Liver (tissue), 3 donors: ENCODE measurements at regions not wholly inside any gene's neighbourhood (a gene's known extent, or its start where the extent isn't known, plus 50 kb on each side); places are given as distances from the start of the nearest gene placed in this dataset.

ENCODE experiments used
- GABPA ChIP-seq, 2 donors: IDR thresholded peaks in 1 of 2; conservative IDR thresholded peaks in 1 of 2; 2 replicates each; pipeline ENCODE4 v1.6.1; 2016; ENCODE audit warnings: antibody characterized with exemption in 2 of 2, mild to moderate bottlenecking in 1 of 2, moderate library complexity in 1 of 2
- RAD21 ChIP-seq, 2 donors: IDR thresholded peaks; 2 replicates each; pipeline ENCODE4 v1.6.1; 2016; ENCODE audit warnings: antibody characterized with exemption in 2 of 2, mild to moderate bottlenecking in 2 of 2
- RXRA ChIP-seq, 2 donors: IDR thresholded peaks; 2 replicates each; pipeline ENCODE4 v1.6.1; 2017 to 2018; ENCODE audit warnings: antibody characterized with exemption in 2 of 2, mild to moderate bottlenecking in 1 of 2
- TAF1 ChIP-seq: conservative IDR thresholded peaks from 2 replicates; pipeline ENCODE4 v1.6.1; 2016; ENCODE audit warnings: antibody characterized with exemption, mild to moderate bottlenecking
- TF ChIP-seq, protein P1 (sequence below): fragments of 150-350 bp; IDR thresholded peaks from 2 replicates; pipeline ENCODE4 v1.5.1; 2017; ENCODE audit warnings: improper control_type of control experiment, low read depth, low read length; ENCODE audit not compliant: missing input control
- TF ChIP-seq, protein P2 (sequence below): IDR thresholded peaks from 2 replicates; pipeline ENCODE4 v1.6.1; 2016; ENCODE audit warnings: antibody characterized with exemption
- TF ChIP-seq, protein P3 (sequence below): IDR thresholded peaks from 2 replicates; pipeline ENCODE4 v1.6.1; 2016; ENCODE audit warnings: antibody characterized with exemption, mild to moderate bottlenecking
- donor health status: healthy.
- donor health status: healthy.

GRCh38 chr4:81282131-81282530 is 67.1 kb upstream of the PRKG2 start:
- TF ChIP-seq, protein P1, sequence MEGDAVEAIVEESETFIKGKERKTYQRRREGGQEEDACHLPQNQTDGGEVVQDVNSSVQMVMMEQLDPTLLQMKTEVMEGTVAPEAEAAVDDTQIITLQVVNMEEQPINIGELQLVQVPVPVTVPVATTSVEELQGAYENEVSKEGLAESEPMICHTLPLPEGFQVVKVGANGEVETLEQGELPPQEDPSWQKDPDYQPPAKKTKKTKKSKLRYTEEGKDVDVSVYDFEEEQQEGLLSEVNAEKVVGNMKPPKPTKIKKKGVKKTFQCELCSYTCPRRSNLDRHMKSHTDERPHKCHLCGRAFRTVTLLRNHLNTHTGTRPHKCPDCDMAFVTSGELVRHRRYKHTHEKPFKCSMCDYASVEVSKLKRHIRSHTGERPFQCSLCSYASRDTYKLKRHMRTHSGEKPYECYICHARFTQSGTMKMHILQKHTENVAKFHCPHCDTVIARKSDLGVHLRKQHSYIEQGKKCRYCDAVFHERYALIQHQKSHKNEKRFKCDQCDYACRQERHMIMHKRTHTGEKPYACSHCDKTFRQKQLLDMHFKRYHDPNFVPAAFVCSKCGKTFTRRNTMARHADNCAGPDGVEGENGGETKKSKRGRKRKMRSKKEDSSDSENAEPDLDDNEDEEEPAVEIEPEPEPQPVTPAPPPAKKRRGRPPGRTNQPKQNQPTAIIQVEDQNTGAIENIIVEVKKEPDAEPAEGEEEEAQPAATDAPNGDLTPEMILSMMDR = no peak
- TF ChIP-seq, protein P2, sequence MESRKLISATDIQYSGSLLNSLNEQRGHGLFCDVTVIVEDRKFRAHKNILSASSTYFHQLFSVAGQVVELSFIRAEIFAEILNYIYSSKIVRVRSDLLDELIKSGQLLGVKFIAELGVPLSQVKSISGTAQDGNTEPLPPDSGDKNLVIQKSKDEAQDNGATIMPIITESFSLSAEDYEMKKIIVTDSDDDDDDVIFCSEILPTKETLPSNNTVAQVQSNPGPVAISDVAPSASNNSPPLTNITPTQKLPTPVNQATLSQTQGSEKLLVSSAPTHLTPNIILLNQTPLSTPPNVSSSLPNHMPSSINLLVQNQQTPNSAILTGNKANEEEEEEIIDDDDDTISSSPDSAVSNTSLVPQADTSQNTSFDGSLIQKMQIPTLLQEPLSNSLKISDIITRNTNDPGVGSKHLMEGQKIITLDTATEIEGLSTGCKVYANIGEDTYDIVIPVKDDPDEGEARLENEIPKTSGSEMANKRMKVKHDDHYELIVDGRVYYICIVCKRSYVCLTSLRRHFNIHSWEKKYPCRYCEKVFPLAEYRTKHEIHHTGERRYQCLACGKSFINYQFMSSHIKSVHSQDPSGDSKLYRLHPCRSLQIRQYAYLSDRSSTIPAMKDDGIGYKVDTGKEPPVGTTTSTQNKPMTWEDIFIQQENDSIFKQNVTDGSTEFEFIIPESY = no peak
- TF ChIP-seq RAD21 (IDR thresholded peaks at IDR 0.05) (no peak), GABPA (IDR thresholded peaks at IDR 0.05 in 1 of 2, conservative IDR thresholded peaks at IDR 0.05 in 1 of 2) (no peak), RXRA (IDR thresholded peaks at IDR 0.05) (no peak), TAF1 (no peak)
- TF ChIP-seq, protein P3, sequence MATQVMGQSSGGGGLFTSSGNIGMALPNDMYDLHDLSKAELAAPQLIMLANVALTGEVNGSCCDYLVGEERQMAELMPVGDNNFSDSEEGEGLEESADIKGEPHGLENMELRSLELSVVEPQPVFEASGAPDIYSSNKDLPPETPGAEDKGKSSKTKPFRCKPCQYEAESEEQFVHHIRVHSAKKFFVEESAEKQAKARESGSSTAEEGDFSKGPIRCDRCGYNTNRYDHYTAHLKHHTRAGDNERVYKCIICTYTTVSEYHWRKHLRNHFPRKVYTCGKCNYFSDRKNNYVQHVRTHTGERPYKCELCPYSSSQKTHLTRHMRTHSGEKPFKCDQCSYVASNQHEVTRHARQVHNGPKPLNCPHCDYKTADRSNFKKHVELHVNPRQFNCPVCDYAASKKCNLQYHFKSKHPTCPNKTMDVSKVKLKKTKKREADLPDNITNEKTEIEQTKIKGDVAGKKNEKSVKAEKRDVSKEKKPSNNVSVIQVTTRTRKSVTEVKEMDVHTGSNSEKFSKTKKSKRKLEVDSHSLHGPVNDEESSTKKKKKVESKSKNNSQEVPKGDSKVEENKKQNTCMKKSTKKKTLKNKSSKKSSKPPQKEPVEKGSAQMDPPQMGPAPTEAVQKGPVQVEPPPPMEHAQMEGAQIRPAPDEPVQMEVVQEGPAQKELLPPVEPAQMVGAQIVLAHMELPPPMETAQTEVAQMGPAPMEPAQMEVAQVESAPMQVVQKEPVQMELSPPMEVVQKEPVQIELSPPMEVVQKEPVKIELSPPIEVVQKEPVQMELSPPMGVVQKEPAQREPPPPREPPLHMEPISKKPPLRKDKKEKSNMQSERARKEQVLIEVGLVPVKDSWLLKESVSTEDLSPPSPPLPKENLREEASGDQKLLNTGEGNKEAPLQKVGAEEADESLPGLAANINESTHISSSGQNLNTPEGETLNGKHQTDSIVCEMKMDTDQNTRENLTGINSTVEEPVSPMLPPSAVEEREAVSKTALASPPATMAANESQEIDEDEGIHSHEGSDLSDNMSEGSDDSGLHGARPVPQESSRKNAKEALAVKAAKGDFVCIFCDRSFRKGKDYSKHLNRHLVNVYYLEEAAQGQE = no peak
